ENCODE measurements at regions not wholly inside any gene's neighbourhood (a gene's known extent, or its start where the extent isn't known, plus 50 kb on each side); places are given as distances from the start of the nearest gene placed in this dataset.
A peak's percentile ranks its signal among the peaks of the same experiment; 100 is the strongest.

GRCh38 chr1:182299728-182300616, 91.6 kb downstream of the GLUL start (continued):
- TF ChIP-seq GLI4 (CRISPR knock-in tag; IDR thresholded peaks at IDR 0.05; ENCODE audit: borderline replicate concordance), result no peak
- TF ChIP-seq RBM22 (optimal IDR thresholded peaks at IDR 0.05; ENCODE audit: low read length), result no peak
- TF ChIP-seq POLR2AphosphoS5 (IDR thresholded peaks at IDR 0.05; ENCODE audit: low read depth, low read length), result 0 out of 2 replicates have a peak, but pooled peaks have one; percentile 30
- TF ChIP-seq HMG20A (CRISPR knock-in tag; IDR thresholded peaks at IDR 0.05; ENCODE audit: borderline replicate concordance), result peak; percentile 34; the same call in 1 of the 2 replicates
- TF ChIP-seq SMARCE1 (IDR thresholded peaks at IDR 0.05; ENCODE audit: borderline replicate concordance), result no peak
- peak; percentile 35; the same call in 1 of the 2 replicates for TF ChIP-seq DMAP1 (CRISPR knock-in tag; IDR thresholded peaks at IDR 0.05)
- no peak for TF ChIP-seq ZIK1 (CRISPR knock-in tag; IDR thresholded peaks at IDR 0.05; ENCODE audit: borderline replicate concordance, low read depth)
- TF ChIP-seq ZNF768 (CRISPR knock-in tag; IDR thresholded peaks at IDR 0.05), result no peak
- peak; percentile 57 for TF ChIP-seq POLR2G (IDR thresholded peaks at IDR 0.05; ENCODE audit: low read depth, low read length)
- TF ChIP-seq KLF16 (CRISPR knock-in tag; IDR thresholded peaks at IDR 0.05), result 0 out of 4 replicates have a peak, but pooled peaks of 1 of the 2 experiments have one; percentile 50
- TF ChIP-seq CENPBD1 (CRISPR knock-in tag; IDR thresholded peaks at IDR 0.05; ENCODE audit: borderline replicate concordance, low read depth), result no peak
- no peak for TF ChIP-seq ZNF766 (CRISPR knock-in tag; IDR thresholded peaks at IDR 0.05; ENCODE audit: borderline replicate concordance)
- no peak for TF ChIP-seq ZBTB14 (CRISPR knock-in tag; IDR thresholded peaks at IDR 0.05)
- no peak for TF ChIP-seq ZNF7 (CRISPR knock-in tag; IDR thresholded peaks at IDR 0.05)
- peak; percentile 30; the same call in 1 of the 2 replicates for TF ChIP-seq THRA (CRISPR knock-in tag; IDR thresholded peaks at IDR 0.05; ENCODE audit: borderline replicate concordance)
- TF ChIP-seq ZBTB44 (CRISPR knock-in tag; IDR thresholded peaks at IDR 0.05), result no peak
- no peak for TF ChIP-seq RBAK (CRISPR knock-in tag; IDR thresholded peaks at IDR 0.05)
- no peak for TF ChIP-seq ZNF614 (CRISPR knock-in tag; IDR thresholded peaks at IDR 0.05; ENCODE audit: borderline replicate concordance)
- TF ChIP-seq HNF1A (IDR thresholded peaks at IDR 0.05; ENCODE audit: low read depth), result no peak
- peak; percentile 44; the same call in 1 of the 2 replicates for TF ChIP-seq HNF1A (CRISPR knock-in tag; IDR thresholded peaks at IDR 0.05; ENCODE audit: borderline replicate concordance)
